ENCODE measurements at regions not wholly inside any gene's neighbourhood (a gene's known extent, or its start where the extent isn't known, plus 50 kb on each side); places are given as distances from the start of the nearest gene placed in this dataset.

GRCh38 chr7:25933921-25934320 is 218.1 kb upstream of the NFE2L3 start:
- CTCF ChIA-PET: no interaction called here

GRCh38 chr7:25940086-25940906 is 211.7 kb upstream of the NFE2L3 start:
- no peak overlapping the region for H3K4me3 ChIP-seq (replicated peaks in 1 of 2; ENCODE audit: low read depth in 1 of 2, low read length in 2 of 2)
- peak overlapping the region; percentile 38 for H2AFZ ChIP-seq (ENCODE audit: low read depth, low read length, poor library complexity, severe bottlenecking)
- CTCF ChIA-PET: no interaction called here
- no peaks in the 10 kb centered on the region for H3K36me3 ChIP-seq (ENCODE audit: control insufficient read depth in 1 of 2, insufficient read depth in 2 of 2, low read length in 2 of 2)
- ATAC-seq: no peak
- peak overlapping the region; percentile 56 for H3K4me2 ChIP-seq (ENCODE audit: low read length)
- intact Hi-C loops (cut with micrococcal nuclease): no loop called here
- H4K20me1 ChIP-seq (ENCODE audit: insufficient read depth): no peaks in the 10 kb centered on the region
- no peak for DNase-seq (ENCODE audit: low read depth, low spot score)
- no TSS peak for BruUV-seq (replicated peaks)
- no peaks in the 10 kb centered on the region for H3K27me3 ChIP-seq (ENCODE audit: insufficient read depth, low read length)
- RAD21 ChIA-PET (ENCODE audit: low non-redundant PET in 1 of 2, low total read pairs in 2 of 2, uncharacterized antibody in 2 of 2, unreplicated experiment in 2 of 2): no interaction called here
- H3K9ac ChIP-seq (ENCODE audit: low read length): no peak overlapping the region
- POLR2A ChIA-PET: no interaction called here
- no peaks in the 10 kb centered on the region for H3K9me3 ChIP-seq (ENCODE audit: control insufficient read depth in 1 of 2, insufficient read depth in 1 of 2, low read depth in 1 of 2, low read length in 2 of 2)
- H3K79me2 ChIP-seq (ENCODE audit: insufficient read depth, low read length): no peaks in the 10 kb centered on the region
- peaks cover 0 to 10% of the 10 kb centered on the region in 2 experiments; a peak in 2 of 4 replicates for H3K4me1 ChIP-seq (ENCODE audit: control insufficient read depth in 1 of 2, insufficient read depth in 2 of 2, low read length in 2 of 2)
- no peak overlapping the region for H3K27ac ChIP-seq (ENCODE audit: low read depth, low read length)
- no peaks in the 10 kb centered on the region for H3K9me2 ChIP-seq (ENCODE audit: insufficient read depth)
- TF ChIP-seq EZH2 (IDR thresholded peaks at IDR 0.05): no peak
- no peak for TF ChIP-seq TCF7L2 (IDR thresholded peaks at IDR 0.05; ENCODE audit: borderline replicate concordance, extremely low read depth, insufficient read depth, insufficient read length)
- TF ChIP-seq RAD21 (IDR thresholded peaks at IDR 0.05; ENCODE audit: low read depth): no peak
- TF ChIP-seq JUND (IDR thresholded peaks at IDR 0.05): no peak
- TF ChIP-seq EZH2phosphoT487 (IDR thresholded peaks at IDR 0.05; ENCODE audit: borderline replicate concordance): no peak
- TF ChIP-seq ATF3 (IDR thresholded peaks at IDR 0.05): no peak
- no peak for TF ChIP-seq CBX3 (IDR thresholded peaks at IDR 0.05; ENCODE audit: low read depth)
- TF ChIP-seq SIN3A (IDR thresholded peaks at IDR 0.05; ENCODE audit: low read depth): no peak
- no peak for TF ChIP-seq SP1 (IDR thresholded peaks at IDR 0.05; ENCODE audit: low read depth)
- no peak for TF ChIP-seq EGR1 (IDR thresholded peaks at IDR 0.05; ENCODE audit: low read depth)
- no peak for TF ChIP-seq FOSL1 (IDR thresholded peaks at IDR 0.05; ENCODE audit: low read depth)
- no peak for TF ChIP-seq POLR2A (IDR thresholded peaks at IDR 0.05; ENCODE audit: borderline replicate concordance, extremely low read depth, insufficient read depth, insufficient read length)
- TF ChIP-seq ZBTB33 (IDR thresholded peaks at IDR 0.05; ENCODE audit: extremely low read depth, insufficient replicate concordance, low read length): no peak

More at GRCh38 chr7:25933921-25934320, 218.1 kb upstream of the NFE2L3 start:
- DNase-seq (ENCODE audit: low read depth, low spot score) (no peak), ATAC-seq (no peak)
- ChIA-PET RAD21 (ENCODE audit: low non-redundant PET in 1 of 2, low total read pairs in 2 of 2, uncharacterized antibody in 2 of 2, unreplicated experiment in 2 of 2) (no interaction called here), POLR2A (no interaction called here)
- TF ChIP-seq POLR2AphosphoS5 (IDR thresholded peaks at IDR 0.05; ENCODE audit: low read depth, low read length) (no peak), FOSL1 (IDR thresholded peaks at IDR 0.05; ENCODE audit: low read depth) (no peak), EZH2 (IDR thresholded peaks at IDR 0.05) (no peak), POLR2A (IDR thresholded peaks at IDR 0.05; ENCODE audit: borderline replicate concordance, extremely low read depth, insufficient read depth, insufficient read length) (no peak), CBX3 (IDR thresholded peaks at IDR 0.05; ENCODE audit: low read depth) (no peak), JUND (IDR thresholded peaks at IDR 0.05) (no peak), CEBPB (IDR thresholded peaks at IDR 0.05; ENCODE audit: low read depth) (no peak), YY1 (IDR thresholded peaks at IDR 0.05; ENCODE audit: extremely low read depth, insufficient replicate concordance, low read depth, low read length) (no peak)
- no peaks in the 10 kb centered on the region for H3K79me2 ChIP-seq (ENCODE audit: insufficient read depth, low read length)
- H3K9ac ChIP-seq (ENCODE audit: low read length): no peak overlapping the region
- no peaks in the 10 kb centered on the region for H3K27me3 ChIP-seq (ENCODE audit: insufficient read depth, low read length)
- H3K36me3 ChIP-seq (ENCODE audit: control insufficient read depth in 1 of 2, insufficient read depth in 2 of 2, low read length in 2 of 2): no peaks in the 10 kb centered on the region
- no peak overlapping the region for H3K4me3 ChIP-seq (replicated peaks in 1 of 2; ENCODE audit: low read depth in 1 of 2, low read length in 2 of 2)
- intact Hi-C loops (cut with micrococcal nuclease): no loop called here
- BruUV-seq (replicated peaks): no TSS peak
- no peak overlapping the region for H3K27ac ChIP-seq (ENCODE audit: low read depth, low read length)
- H3K4me1 ChIP-seq (ENCODE audit: control insufficient read depth in 1 of 2, insufficient read depth in 2 of 2, low read length in 2 of 2): no peaks in the 10 kb centered on the region
- H3K4me2 ChIP-seq (ENCODE audit: low read length): no peak overlapping the region
- H2AFZ ChIP-seq (ENCODE audit: low read depth, low read length, poor library complexity, severe bottlenecking): no peak overlapping the region
- no peaks in the 10 kb centered on the region for H3K9me2 ChIP-seq (ENCODE audit: insufficient read depth)
- peaks cover 0 to 3% of the 10 kb centered on the region in 2 experiments; a peak in 1 of 4 replicates for H3K9me3 ChIP-seq (ENCODE audit: control insufficient read depth in 1 of 2, insufficient read depth in 1 of 2, low read depth in 1 of 2, low read length in 2 of 2)
- no peaks in the 10 kb centered on the region for H4K20me1 ChIP-seq (ENCODE audit: insufficient read depth)

Data from HCT116 (cell line).